HG02970 (cell line): ENCODE measurements at regions not wholly inside any gene's neighbourhood (a gene's known extent, or its start where the extent isn't known, plus 50 kb on each side); places are given as distances from the start of the nearest gene placed in this dataset.
"Not testable (repeated sequence)": the region's sequence is repeated elsewhere in the genome, so short reads cannot be mapped to it uniquely, and the experiment has no call there.

ENCODE experiments used
- ATAC-seq: cut with Tn5 transposase; IDR thresholded peaks from one replicate; pipeline ENCODE4 v1.9.1; 2021; ENCODE audit warnings: mild to moderate bottlenecking, moderate library complexity, moderate number of reproducible peaks; ENCODE audit not compliant: unreplicated experiment, low FRiP score

GRCh38 chr7:118404211-118404610, 179.7 kb downstream of the ANKRD7 start:
- ATAC-seq: no peak

- ATAC-seq: no peak
These were observed 193.9 kb downstream of the ANKRD7 start for GRCh38 chr7:118418433-118418832.

GRCh38 chr7:118420888-118421287, 196.4 kb downstream of the ANKRD7 start:
- ATAC-seq: no peak

- no peak for ATAC-seq
These were observed 204.6 kb downstream of the ANKRD7 start for GRCh38 chr7:118429141-118429540.

GRCh38 chr7:118436663-118437062, 212.2 kb downstream of the ANKRD7 start:
- ATAC-seq: no peak

GRCh38 chr7:118449030-118449429, 224.5 kb downstream of the ANKRD7 start:
- ATAC-seq: not testable (repeated sequence)

- no peak for ATAC-seq
These were observed 225.5 kb downstream of the ANKRD7 start for GRCh38 chr7:118449797-118450567.

- ATAC-seq: no peak
These were observed 227.6 kb downstream of the ANKRD7 start for GRCh38 chr7:118452128-118452527.

- no peak for ATAC-seq
These were observed 242.9 kb downstream of the ANKRD7 start for GRCh38 chr7:118467381-118467780.

GRCh38 chr7:118472581-118472980, 248.1 kb downstream of the ANKRD7 start:
- no peak for ATAC-seq

- no peak for ATAC-seq
These were observed 248.8 kb downstream of the ANKRD7 start for GRCh38 chr7:118473271-118473670.

- no peak for ATAC-seq
These were observed 251.5 kb downstream of the ANKRD7 start for GRCh38 chr7:118476036-118476435.

- ATAC-seq: no peak
These were observed 252.5 kb downstream of the ANKRD7 start for GRCh38 chr7:118477036-118477435.

GRCh38 chr7:118478236-118478635, 253.7 kb downstream of the ANKRD7 start:
- no peak for ATAC-seq

GRCh38 chr7:118478931-118479330, 254.4 kb downstream of the ANKRD7 start:
- no peak for ATAC-seq

GRCh38 chr7:118492466-118492865, 268.0 kb downstream of the ANKRD7 start:
- ATAC-seq: no peak

- no peak for ATAC-seq
These were observed 271.7 kb downstream of the ANKRD7 start for GRCh38 chr7:118496138-118496644.

GRCh38 chr7:118502235-118502634, 277.7 kb downstream of the ANKRD7 start:
- no peak for ATAC-seq

GRCh38 chr7:118511146-118511545, 286.6 kb downstream of the ANKRD7 start:
- no peak for ATAC-seq

- ATAC-seq: no peak
These were observed 292.8 kb downstream of the ANKRD7 start for GRCh38 chr7:118517275-118517674.

GRCh38 chr7:118525020-118525419, 300.5 kb downstream of the ANKRD7 start:
- no peak for ATAC-seq

- no peak for ATAC-seq
These were observed 307.1 kb downstream of the ANKRD7 start for GRCh38 chr7:118531566-118531965.
